CD4-positive, alpha-beta T cell treated with Interleukin-4 for 1 hour (primary cell): ENCODE measurements at regions not wholly inside any gene's neighbourhood (a gene's known extent, or its start where the extent isn't known, plus 50 kb on each side); places are given as distances from the start of the nearest gene placed in this dataset.
"Not testable (repeated sequence)": the region's sequence is repeated elsewhere in the genome, so short reads cannot be mapped to it uniquely, and the experiment has no call there.

Experiments used
- DNase-seq, 2 donors: peaks; one replicate each; pipeline ENCODE4 v3.0.0-alpha.2; 2020 to 2022

GRCh38 chr11:37972691-37973090 is 1374.7 kb upstream of the RAG2 start:
- no peak for DNase-seq

DNA sequence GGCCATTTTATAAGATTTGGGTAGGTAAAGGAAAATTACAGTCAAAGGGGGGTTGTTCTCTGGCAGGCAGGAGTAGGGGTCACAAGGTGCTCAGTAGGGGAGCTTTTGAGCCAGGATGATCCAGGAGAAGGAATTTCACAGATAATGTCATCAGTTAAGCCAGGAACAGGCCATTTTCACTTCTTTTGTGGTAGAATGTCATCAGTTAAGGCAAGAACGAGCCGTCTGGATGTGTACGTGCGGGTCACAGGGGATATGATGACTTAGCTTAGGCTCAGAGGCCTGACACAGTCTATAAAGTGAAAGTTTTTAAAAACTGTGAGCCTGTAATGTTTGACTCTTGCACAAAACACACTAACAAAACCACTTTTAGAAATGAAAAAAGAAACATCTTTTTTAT is 1371.3 kb upstream of the RAG2 start:
- not testable (repeated sequence) for DNase-seq

GRCh38 chr11:37968148-37968547 is 1370.1 kb upstream of the RAG2 start:
- DNase-seq: no peak

DNA sequence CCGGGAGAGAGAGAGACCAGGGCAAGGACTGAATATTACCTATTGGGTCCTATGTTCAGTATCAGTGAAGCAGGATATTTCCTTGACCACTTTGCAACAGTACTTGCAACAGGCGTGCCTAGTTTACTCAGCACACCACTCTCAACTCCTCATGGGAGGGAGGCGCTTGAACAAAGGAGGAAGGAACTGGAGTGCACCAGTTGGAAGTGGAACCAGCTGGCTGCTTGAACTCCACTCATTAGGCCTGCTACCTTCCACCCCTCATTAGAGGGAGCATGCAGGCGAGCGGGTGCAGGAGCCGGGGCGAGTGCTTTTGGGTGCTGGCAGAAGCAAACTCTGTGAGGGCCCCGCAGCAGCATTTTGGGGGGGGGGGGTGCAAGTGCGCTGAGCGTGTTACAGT is 1369.6 kb upstream of the RAG2 start:
- DNase-seq: no peak

GRCh38 chr11:37963440-37963839 is 1365.4 kb upstream of the RAG2 start:
- DNase-seq: no peak

- DNase-seq: no peak
Observed at GRCh38 chr11:37957717-37958116, 1359.7 kb upstream of the RAG2 start.

- DNase-seq: no peak
Observed at GRCh38 chr11:37951996-37952395, 1354.0 kb upstream of the RAG2 start.

- DNase-seq: no peak
Observed at GRCh38 chr11:37948258-37948657, 1350.2 kb upstream of the RAG2 start.

GRCh38 chr11:37947821-37948220 is 1349.8 kb upstream of the RAG2 start:
- DNase-seq: no peak

DNA sequence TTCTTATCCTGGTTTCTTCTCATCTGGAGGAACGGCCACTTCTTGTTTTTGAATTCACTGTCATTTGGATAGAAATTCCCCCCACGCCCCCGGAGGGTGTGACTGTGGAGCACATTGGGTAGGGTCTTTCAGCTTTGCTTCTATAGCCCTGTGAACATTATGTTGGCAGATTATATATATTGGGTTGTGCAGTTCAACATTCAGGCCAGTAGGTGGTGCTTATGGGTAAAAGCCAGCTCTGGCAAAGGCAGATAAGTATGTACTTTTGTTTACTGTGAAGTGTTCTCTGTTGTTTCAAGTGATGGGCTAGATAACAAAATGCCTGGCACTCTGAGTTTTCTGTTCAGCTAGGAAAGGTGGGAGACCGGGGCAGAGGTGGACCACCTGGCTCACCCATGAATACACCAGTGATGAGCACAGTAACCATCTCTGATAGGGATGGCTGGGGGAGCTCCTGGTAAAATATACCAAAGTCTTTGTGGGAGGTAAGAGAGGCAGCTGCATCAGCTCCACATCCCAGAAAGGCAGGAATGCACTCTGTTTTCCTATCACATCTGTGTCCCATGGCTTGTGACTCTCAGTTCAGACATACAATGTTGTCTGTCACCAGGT is 1348.2 kb upstream of the RAG2 start:
- DNase-seq: no peak

DNA sequence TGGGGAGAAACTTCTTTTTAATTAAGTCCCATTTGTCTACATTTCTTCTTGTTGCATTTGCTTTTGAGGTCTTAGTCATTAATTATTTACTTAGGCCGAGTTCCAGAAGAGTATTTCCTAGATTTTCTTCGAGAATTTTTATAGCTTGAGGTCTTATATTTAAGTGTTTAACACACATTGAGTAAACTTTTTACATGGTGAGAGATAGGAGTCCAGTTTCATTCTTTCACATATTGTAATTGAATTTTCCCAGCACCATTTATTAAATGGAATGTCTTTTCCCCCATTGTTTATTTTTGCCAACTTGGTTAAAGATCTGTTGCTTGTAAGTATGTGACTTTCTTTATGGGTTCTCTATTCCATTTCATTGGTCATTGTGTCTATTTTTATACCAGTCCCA is 1344.0 kb upstream of the RAG2 start:
- DNase-seq: no peak

- DNase-seq: no peak
Observed at GRCh38 chr11:37929100-37929653, 1331.1 kb upstream of the RAG2 start.

DNA sequence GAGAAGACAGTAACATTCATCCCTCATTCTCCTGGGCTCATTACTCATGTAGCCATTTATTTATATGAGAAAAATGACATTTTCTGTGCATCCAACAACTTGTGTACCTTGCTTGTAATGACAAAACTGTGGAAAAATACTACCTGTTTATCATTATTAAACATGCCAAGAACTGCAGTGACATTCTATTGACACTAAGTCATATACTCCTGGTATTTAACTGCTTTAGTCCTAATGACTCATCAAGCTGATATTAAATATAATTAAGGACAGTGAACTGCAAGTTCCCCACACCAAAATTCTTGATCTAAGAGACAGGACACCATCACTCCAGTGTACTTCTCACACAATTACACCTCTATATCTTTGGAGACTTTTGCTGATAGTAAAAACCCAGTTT is 1328.7 kb upstream of the RAG2 start:
- DNase-seq: no peak

DNA sequence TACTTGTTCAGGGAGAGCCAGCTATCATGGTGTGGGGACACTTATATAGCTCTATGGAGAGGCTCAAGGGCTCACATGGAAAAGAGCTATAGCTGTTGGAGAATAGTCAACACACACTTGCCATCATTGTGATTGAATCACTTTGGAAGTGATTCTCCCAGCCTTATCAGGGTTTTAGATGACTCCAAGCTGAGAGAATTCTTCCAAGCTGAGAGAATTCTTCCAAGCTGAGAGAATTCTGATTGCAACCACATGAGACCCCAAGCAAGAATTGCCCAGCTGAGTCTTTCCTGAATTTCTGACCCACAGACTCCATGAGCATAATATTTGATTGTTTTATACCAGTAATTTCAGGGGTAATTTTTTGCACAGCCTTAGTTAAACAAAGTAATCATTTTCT is 1318.3 kb upstream of the RAG2 start:
- DNase-seq: no peak

GRCh38 chr11:37914859-37915258 is 1316.8 kb upstream of the RAG2 start:
- no peak for DNase-seq

DNA sequence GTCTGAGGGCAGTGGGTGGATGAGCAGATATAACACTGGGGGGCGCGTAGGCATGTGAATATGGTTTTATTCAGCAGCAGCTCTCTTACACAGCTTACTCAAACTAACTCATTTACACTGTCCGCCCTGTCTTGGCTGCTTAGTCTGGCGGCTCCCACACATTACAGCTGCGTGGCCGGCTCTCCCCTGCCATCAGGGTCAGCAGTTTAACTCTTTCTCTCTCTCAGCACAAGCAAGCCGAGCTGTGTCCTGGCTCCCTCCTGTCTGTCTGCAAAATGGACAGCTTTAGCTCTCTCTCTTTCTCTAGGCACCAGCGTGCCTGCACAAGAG is 1310.1 kb upstream of the RAG2 start:
- DNase-seq: no peak

DNA sequence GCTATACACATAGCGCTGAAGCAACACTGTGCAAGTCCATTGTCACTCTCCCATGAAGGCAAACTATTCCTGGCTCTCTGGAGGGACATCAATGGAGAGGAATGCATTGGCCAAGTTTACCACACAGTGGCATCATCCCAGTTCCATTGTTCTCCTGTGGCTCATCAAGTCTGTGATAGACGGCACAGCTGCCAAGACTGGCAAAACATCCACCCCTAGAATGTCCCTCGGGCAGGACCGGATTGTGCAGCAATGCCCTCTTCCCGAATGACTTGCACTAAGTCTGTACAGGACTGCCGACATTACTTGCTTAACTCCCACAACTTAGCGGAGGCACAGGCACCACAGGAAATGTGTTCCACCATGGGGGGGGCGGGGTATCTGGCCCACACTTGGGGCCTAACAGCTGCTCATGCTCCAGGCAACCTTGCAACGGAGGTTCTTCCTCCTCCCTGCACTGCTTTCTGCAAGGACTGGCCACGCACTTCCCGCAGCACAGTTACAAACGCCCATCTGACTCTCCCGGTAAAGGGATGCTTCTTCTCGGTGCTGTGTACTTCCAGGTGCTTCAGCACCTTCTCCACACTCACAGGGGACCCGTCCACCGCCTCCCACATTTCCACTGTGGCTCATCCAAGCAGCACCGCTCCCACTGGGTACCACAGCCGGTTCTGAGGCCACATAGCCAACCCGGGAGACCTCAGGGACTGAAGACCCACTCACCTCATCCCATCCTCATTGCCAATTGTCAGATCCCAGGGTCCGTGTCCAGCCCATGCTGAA is 1309.6 kb upstream of the RAG2 start:
- no peak for DNase-seq

- DNase-seq: no peak
Observed at GRCh38 chr11:37905707-37906417, 1307.8 kb upstream of the RAG2 start.

DNA sequence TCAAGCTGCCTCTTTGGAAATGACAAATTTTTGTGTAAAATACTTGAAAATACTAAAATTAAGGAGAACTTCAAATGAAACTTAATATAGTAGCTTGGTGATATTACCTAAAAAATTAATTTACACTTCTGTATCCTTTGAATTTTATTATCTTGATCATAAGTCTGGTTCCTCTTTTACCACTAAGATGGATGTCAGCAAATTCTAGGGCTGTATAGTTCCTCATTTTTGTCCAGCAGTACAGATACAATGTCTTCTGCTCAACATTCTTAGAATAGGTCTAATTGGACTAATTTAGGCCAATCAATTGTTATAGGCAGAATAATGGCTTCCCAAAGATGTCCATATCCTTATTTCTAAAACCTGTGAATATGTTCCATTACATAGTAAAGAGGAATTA is 1298.0 kb upstream of the RAG2 start:
- no peak for DNase-seq

GRCh38 chr11:37881741-37882140 is 1283.7 kb upstream of the RAG2 start:
- DNase-seq: no peak

GRCh38 chr11:37861671-37862070 is 1263.6 kb upstream of the RAG2 start:
- DNase-seq: no peak

- not testable (repeated sequence) for DNase-seq
Observed at GRCh38 chr11:37858806-37859537, 1260.9 kb upstream of the RAG2 start.

DNA sequence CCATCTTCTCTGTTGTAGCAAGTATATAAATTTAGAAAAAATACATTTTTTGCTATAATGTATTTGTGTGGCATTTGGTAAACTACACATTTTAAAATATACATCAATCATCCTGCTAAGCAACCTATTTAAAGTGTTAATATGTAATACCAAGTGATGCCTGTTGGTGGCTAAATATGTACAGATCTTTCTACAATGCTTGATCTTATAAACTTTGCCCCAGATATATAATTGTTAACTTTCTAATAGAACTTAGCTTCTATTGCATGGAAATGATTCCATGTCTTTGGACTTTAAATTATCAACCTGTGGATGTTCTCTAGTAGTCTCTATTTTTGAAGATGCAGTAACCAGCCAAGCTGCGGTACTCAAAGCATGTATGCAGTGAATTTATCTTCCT is 1260.4 kb upstream of the RAG2 start:
- DNase-seq: no peak
